ENCODE measurements at regions not wholly inside any gene's neighbourhood (a gene's known extent, or its start where the extent isn't known, plus 50 kb on each side); places are given as distances from the start of the nearest gene placed in this dataset.

- Histone ChIP-seq H3K4me2 (ENCODE audit: low read length) (no peak overlapping the region), H3K9me2 (ENCODE audit: insufficient read depth, low read length) (no peaks in the 10 kb centered on the region), H2AFZ (ENCODE audit: low read depth, low read length) (no peak overlapping the region), H4K20me1 (ENCODE audit: insufficient read depth) (no peaks in the 10 kb centered on the region), H3K27me3 (ENCODE audit: insufficient read depth, low read depth, low read length) (no peaks in the 10 kb centered on the region), H3F3A (ENCODE audit: insufficient read depth, low read length, poor library complexity, severe bottlenecking) (no peaks in the 10 kb centered on the region), H3K9me3 (ENCODE audit: low read length) (no peaks in the 10 kb centered on the region), H3K4me3 (ENCODE audit: low read length) (no peak overlapping the region), H3K36me3 (ENCODE audit: insufficient read depth, low read length) (no peaks in the 10 kb centered on the region), H3K27ac (ENCODE audit: low read length) (no peak overlapping the region), H3K9ac (ENCODE audit: low read length) (no peak overlapping the region), H3K79me2 (replicated peaks; ENCODE audit: insufficient read depth, low read length) (no peaks in the 10 kb centered on the region)
- TF ChIP-seq POLR2AphosphoS5 (IDR thresholded peaks at IDR 0.05) (no peak), RAD21 (conservative IDR thresholded peaks at IDR 0.05) (no peak), SMC3 (conservative IDR thresholded peaks at IDR 0.05; ENCODE audit: poor library complexity) (no peak), REST (IDR thresholded peaks at IDR 0.05; ENCODE audit: borderline replicate concordance) (no peak), CTCF (IDR thresholded peaks at IDR 0.05; ENCODE audit: poor library complexity, severe bottlenecking) (no peak)
Observed at GRCh38 chr1:198423673-198424072, 116.8 kb downstream of the ATP6V1G3 start.

- no peaks in the 10 kb centered on the region for H3K9me3 ChIP-seq (ENCODE audit: low read length)
- H3K4me2 ChIP-seq (ENCODE audit: low read length) = no peak overlapping the region
- H3K4me3 ChIP-seq (ENCODE audit: low read length) = no peak overlapping the region
- no peaks in the 10 kb centered on the region for H4K20me1 ChIP-seq (ENCODE audit: insufficient read depth)
- no peaks in the 10 kb centered on the region for H3K9me2 ChIP-seq (ENCODE audit: insufficient read depth, low read length)
- no peak overlapping the region for H3K27ac ChIP-seq (ENCODE audit: low read length)
- no peak overlapping the region for H2AFZ ChIP-seq (ENCODE audit: low read depth, low read length)
- no peaks in the 10 kb centered on the region for H3K79me2 ChIP-seq (replicated peaks; ENCODE audit: insufficient read depth, low read length)
- H3K9ac ChIP-seq (ENCODE audit: low read length) = no peak overlapping the region
- H3K36me3 ChIP-seq (ENCODE audit: insufficient read depth, low read length) = no peaks in the 10 kb centered on the region
- H3K27me3 ChIP-seq (ENCODE audit: insufficient read depth, low read depth, low read length) = no peaks in the 10 kb centered on the region
- H3F3A ChIP-seq (ENCODE audit: insufficient read depth, low read length, poor library complexity, severe bottlenecking) = no peaks in the 10 kb centered on the region
- TF ChIP-seq POLR2AphosphoS5 (IDR thresholded peaks at IDR 0.05) = no peak
- TF ChIP-seq EP300 (conservative IDR thresholded peaks at IDR 0.05; ENCODE audit: poor library complexity, severe bottlenecking) = no peak
- TF ChIP-seq TAF1 (IDR thresholded peaks at IDR 0.05; ENCODE audit: low read depth) = no peak
- no peak for TF ChIP-seq EZH2 (IDR thresholded peaks at IDR 0.05; ENCODE audit: borderline replicate concordance, insufficient read depth, low read length, poor library complexity, severe bottlenecking)
- no peak for TF ChIP-seq MXI1 (conservative IDR thresholded peaks at IDR 0.05; ENCODE audit: poor library complexity, severe bottlenecking)
- no peak for TF ChIP-seq CTCF (IDR thresholded peaks at IDR 0.05; ENCODE audit: poor library complexity, severe bottlenecking)
- no peak for TF ChIP-seq RAD21 (conservative IDR thresholded peaks at IDR 0.05)
- TF ChIP-seq REST (IDR thresholded peaks at IDR 0.05; ENCODE audit: borderline replicate concordance) = no peak
- TF ChIP-seq SMC3 (conservative IDR thresholded peaks at IDR 0.05; ENCODE audit: poor library complexity) = no peak
Observed at GRCh38 chr1:198417039-198417438, 123.4 kb downstream of the ATP6V1G3 start.
